Neural cell (in vitro differentiated cells): ENCODE measurements at regions not wholly inside any gene's neighbourhood (a gene's known extent, or its start where the extent isn't known, plus 50 kb on each side); places are given as distances from the start of the nearest gene placed in this dataset.

Experiments used
- EP300 ChIP-seq: fragments of 450-650 bp; conservative IDR thresholded peaks from 2 replicates; pipeline ENCODE4 v1.6.1; 2014; ENCODE audit warnings: antibody characterized with exemption, mild to moderate bottlenecking, moderate library complexity; ENCODE audit not compliant: poor library complexity, severe bottlenecking
- EZH2 ChIP-seq: fragments of 200-600, 300-800 bp; shearing (Covaris generic), sonication (generic); IDR thresholded peaks from 2 replicates; pipeline ENCODE4 v1.6.1; 2014; ENCODE audit warnings: antibody characterized with exemption, low read length, borderline replicate concordance, mild to moderate bottlenecking; ENCODE audit not compliant: insufficient read depth, poor library complexity, severe bottlenecking
- MXI1 ChIP-seq: fragments of 450-650 bp; conservative IDR thresholded peaks from 2 replicates; pipeline ENCODE4 v1.6.1; 2014; ENCODE audit warnings: antibody characterized with exemption, mild to moderate bottlenecking; ENCODE audit not compliant: poor library complexity, severe bottlenecking
- POLR2AphosphoS5 ChIP-seq: IDR thresholded peaks from 2 replicates; pipeline ENCODE4 v1.6.1; 2012
- RAD21 ChIP-seq: fragments of 450-650 bp; conservative IDR thresholded peaks from 2 replicates; pipeline ENCODE4 v1.6.1; 2014; ENCODE audit warnings: antibody characterized with exemption, mild to moderate bottlenecking, moderate library complexity
- SMC3 ChIP-seq: fragments of 450-650 bp; conservative IDR thresholded peaks from 2 replicates; pipeline ENCODE4 v1.6.1; 2014; ENCODE audit warnings: antibody characterized with exemption, mild to moderate bottlenecking, moderate library complexity; ENCODE audit not compliant: poor library complexity
- TF ChIP-seq, protein P1 (sequence below): fragments of 450-650 bp; IDR thresholded peaks from 2 replicates; pipeline ENCODE4 v1.5.1; 2014; ENCODE audit warnings: antibody characterized with exemption, mild to moderate bottlenecking, moderate library complexity; ENCODE audit not compliant: poor library complexity, severe bottlenecking
- TF ChIP-seq, protein P2 (sequence below): IDR thresholded peaks from 2 replicates; pipeline ENCODE4 v1.6.1; 2012; ENCODE audit warnings: borderline replicate concordance

DNA sequence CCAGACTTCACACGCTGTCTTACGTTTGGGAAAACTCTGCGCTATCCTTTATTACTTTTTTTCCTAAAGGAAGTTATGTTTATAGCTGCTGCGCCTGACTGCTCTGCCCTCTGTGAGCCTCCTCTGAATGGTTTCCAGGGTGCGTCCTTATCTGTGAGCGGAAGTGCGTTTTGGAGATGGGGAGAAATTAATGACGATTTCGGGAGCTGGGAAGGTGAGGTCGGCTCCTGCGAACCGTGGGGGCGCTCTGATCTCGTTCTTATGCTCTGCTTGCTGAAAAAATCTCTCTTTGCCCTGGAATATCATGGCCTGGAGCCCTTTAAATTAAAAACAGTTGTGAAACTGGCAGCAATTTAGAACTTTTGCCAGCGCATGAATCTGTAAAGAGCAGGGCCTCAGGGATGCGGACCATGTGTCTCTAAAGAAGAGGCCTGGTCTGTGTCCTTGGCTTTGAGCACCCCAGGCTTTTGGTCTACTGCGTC lies 135.7 kb upstream of the ZFHX3 start:
- TF ChIP-seq, protein P1, sequence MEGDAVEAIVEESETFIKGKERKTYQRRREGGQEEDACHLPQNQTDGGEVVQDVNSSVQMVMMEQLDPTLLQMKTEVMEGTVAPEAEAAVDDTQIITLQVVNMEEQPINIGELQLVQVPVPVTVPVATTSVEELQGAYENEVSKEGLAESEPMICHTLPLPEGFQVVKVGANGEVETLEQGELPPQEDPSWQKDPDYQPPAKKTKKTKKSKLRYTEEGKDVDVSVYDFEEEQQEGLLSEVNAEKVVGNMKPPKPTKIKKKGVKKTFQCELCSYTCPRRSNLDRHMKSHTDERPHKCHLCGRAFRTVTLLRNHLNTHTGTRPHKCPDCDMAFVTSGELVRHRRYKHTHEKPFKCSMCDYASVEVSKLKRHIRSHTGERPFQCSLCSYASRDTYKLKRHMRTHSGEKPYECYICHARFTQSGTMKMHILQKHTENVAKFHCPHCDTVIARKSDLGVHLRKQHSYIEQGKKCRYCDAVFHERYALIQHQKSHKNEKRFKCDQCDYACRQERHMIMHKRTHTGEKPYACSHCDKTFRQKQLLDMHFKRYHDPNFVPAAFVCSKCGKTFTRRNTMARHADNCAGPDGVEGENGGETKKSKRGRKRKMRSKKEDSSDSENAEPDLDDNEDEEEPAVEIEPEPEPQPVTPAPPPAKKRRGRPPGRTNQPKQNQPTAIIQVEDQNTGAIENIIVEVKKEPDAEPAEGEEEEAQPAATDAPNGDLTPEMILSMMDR, result no peak
- TF ChIP-seq EZH2, result no peak
- TF ChIP-seq POLR2AphosphoS5, result no peak
- TF ChIP-seq EP300, result no peak
- no peak for TF ChIP-seq MXI1
- TF ChIP-seq, protein P2, sequence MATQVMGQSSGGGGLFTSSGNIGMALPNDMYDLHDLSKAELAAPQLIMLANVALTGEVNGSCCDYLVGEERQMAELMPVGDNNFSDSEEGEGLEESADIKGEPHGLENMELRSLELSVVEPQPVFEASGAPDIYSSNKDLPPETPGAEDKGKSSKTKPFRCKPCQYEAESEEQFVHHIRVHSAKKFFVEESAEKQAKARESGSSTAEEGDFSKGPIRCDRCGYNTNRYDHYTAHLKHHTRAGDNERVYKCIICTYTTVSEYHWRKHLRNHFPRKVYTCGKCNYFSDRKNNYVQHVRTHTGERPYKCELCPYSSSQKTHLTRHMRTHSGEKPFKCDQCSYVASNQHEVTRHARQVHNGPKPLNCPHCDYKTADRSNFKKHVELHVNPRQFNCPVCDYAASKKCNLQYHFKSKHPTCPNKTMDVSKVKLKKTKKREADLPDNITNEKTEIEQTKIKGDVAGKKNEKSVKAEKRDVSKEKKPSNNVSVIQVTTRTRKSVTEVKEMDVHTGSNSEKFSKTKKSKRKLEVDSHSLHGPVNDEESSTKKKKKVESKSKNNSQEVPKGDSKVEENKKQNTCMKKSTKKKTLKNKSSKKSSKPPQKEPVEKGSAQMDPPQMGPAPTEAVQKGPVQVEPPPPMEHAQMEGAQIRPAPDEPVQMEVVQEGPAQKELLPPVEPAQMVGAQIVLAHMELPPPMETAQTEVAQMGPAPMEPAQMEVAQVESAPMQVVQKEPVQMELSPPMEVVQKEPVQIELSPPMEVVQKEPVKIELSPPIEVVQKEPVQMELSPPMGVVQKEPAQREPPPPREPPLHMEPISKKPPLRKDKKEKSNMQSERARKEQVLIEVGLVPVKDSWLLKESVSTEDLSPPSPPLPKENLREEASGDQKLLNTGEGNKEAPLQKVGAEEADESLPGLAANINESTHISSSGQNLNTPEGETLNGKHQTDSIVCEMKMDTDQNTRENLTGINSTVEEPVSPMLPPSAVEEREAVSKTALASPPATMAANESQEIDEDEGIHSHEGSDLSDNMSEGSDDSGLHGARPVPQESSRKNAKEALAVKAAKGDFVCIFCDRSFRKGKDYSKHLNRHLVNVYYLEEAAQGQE, result no peak
- no peak for TF ChIP-seq RAD21
- no peak for TF ChIP-seq SMC3
